ENCODE measurements at regions not wholly inside any gene's neighbourhood (a gene's known extent, or its start where the extent isn't known, plus 50 kb on each side); places are given as distances from the start of the nearest gene placed in this dataset.

DNA sequence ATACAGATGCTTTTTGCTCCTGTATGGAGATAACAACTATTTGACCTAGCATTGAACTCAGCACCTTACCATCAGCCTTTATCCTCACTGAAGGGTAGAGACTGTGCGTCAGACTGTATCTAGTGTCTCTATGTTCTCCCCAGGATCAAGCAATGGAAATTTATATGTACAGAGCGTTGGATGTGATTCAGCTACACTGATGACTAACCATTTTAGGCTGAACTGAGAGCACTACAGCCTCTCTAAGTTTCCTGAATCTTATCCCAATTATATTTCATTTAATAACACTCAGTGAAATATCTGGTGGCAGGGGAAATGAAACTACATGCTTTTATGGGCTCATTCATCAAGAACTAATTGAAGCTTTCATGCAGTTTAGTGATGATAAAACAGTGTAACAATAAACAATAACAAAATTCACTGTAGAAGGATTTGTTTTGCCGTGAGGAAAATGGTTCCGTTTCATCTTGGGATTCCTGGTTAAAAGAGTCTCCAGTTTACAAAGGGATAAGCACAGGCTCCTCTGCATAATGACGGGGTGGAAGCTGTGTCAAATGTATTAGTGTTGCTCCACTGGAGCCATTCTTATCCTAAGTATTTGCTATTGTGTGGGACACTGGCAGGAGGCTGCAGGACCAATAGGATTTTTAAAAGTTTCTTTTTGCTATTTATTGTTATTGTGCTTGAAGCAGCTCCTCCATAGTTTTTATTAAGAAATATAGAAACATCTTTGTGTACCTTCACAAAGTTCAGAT lies 567.6 kb upstream of the MMS22L start (continued):
- TF ChIP-seq, protein P1, sequence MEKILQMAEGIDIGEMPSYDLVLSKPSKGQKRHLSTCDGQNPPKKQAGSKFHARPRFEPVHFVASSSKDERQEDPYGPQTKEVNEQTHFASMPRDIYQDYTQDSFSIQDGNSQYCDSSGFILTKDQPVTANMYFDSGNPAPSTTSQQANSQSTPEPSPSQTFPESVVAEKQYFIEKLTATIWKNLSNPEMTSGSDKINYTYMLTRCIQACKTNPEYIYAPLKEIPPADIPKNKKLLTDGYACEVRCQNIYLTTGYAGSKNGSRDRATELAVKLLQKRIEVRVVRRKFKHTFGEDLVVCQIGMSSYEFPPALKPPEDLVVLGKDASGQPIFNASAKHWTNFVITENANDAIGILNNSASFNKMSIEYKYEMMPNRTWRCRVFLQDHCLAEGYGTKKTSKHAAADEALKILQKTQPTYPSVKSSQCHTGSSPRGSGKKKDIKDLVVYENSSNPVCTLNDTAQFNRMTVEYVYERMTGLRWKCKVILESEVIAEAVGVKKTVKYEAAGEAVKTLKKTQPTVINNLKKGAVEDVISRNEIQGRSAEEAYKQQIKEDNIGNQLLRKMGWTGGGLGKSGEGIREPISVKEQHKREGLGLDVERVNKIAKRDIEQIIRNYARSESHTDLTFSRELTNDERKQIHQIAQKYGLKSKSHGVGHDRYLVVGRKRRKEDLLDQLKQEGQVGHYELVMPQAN (conservative IDR thresholded peaks at IDR 0.05), result no peak

DNA sequence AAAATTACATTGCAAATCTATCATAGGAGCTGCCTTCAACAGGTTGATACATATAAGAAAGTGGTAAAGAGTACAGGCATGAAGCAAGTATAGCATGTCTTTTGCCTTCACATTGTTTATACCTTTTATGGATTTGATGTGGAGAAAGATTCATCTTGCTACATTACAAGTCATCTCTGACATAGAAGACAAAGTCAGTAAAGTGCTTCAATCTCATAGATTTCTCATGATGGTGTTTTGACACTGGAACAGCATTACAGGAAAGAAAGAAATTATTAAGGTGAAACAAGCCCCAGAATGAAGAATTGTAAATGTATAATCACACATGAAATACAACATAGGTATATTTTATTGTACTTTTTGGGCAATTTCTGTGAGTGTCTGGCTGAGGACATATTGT lies 580.7 kb upstream of the MMS22L start:
- CTCF ChIA-PET, result no interaction called here
- no peak overlapping the region for H3K27ac ChIP-seq (ENCODE audit: control insufficient read depth, insufficient read depth)
- SMC1A ChIA-PET (ENCODE audit: uncharacterized antibody, unreplicated experiment), result no interaction called here
- in situ Hi-C loops (cut with MboI), result no loop called here
- H2AFZ ChIP-seq (ENCODE audit: control insufficient read depth, low read depth, low read length), result no peak overlapping the region
- BruUV-seq (replicated peaks), result no TSS peak
- POLR2A ChIA-PET, result no interaction called here
- H3K9me3 ChIP-seq (replicated peaks; ENCODE audit: control insufficient read depth, insufficient read depth, low read length), result no peaks in the 10 kb centered on the region
- no peaks in the 10 kb centered on the region for H3K79me2 ChIP-seq (ENCODE audit: control insufficient read depth, insufficient read depth, low read length)
- no peak overlapping the region for H3K4me3 ChIP-seq
- H3K36me3 ChIP-seq (ENCODE audit: control insufficient read depth in 2 of 2, insufficient read depth in 2 of 2, low read length in 1 of 2), result no peaks in the 10 kb centered on the region
- no peaks in the 10 kb centered on the region for H3K4me1 ChIP-seq (ENCODE audit: control insufficient read depth, insufficient read depth, low read length)
- no peaks in the 10 kb centered on the region for H4K20me1 ChIP-seq (ENCODE audit: control insufficient read depth, insufficient read depth)
- RAD21 ChIA-PET (ENCODE audit: unreplicated experiment), result no interaction called here
- intact Hi-C loops (cut with micrococcal nuclease; ENCODE audit: unreplicated experiment), result no loop called here
- H3K27me3 ChIP-seq (replicated peaks in 1 of 2; ENCODE audit: control insufficient read depth in 2 of 2, insufficient read depth in 2 of 2, low read length in 1 of 2), result no peaks in the 10 kb centered on the region
- H3K9ac ChIP-seq (ENCODE audit: control insufficient read depth, insufficient read depth, low read length), result no peak overlapping the region
- FAIRE-seq, result no peak
- no peak for DNase-seq (ENCODE audit: low read depth, low spot score)
- no peak for TF ChIP-seq SMC3 (IDR thresholded peaks at IDR 0.05; ENCODE audit: borderline replicate concordance, low read length)
- no peak for TF ChIP-seq HDAC2 (IDR thresholded peaks at IDR 0.05)
- TF ChIP-seq, protein P2, sequence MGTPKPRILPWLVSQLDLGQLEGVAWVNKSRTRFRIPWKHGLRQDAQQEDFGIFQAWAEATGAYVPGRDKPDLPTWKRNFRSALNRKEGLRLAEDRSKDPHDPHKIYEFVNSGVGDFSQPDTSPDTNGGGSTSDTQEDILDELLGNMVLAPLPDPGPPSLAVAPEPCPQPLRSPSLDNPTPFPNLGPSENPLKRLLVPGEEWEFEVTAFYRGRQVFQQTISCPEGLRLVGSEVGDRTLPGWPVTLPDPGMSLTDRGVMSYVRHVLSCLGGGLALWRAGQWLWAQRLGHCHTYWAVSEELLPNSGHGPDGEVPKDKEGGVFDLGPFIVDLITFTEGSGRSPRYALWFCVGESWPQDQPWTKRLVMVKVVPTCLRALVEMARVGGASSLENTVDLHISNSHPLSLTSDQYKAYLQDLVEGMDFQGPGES (IDR thresholded peaks at IDR 0.05), result no peak
- TF ChIP-seq LARP7 (IDR thresholded peaks at IDR 0.05), result no peak
- no peak for TF ChIP-seq EGR1 (IDR thresholded peaks at IDR 0.05; ENCODE audit: borderline replicate concordance in 1 of 2, low read depth in 2 of 2, low read length in 2 of 2)
- TF ChIP-seq NBN (IDR thresholded peaks at IDR 0.05), result no peak
- TF ChIP-seq ZBED1 (IDR thresholded peaks at IDR 0.05; ENCODE audit: borderline replicate concordance), result no peak
- ATAC-seq, result no peak
- no peak overlapping the region for H3K4me2 ChIP-seq (ENCODE audit: control insufficient read depth, insufficient read depth)

Data from GM12878 (cell line).